CD4-positive, alpha-beta T cell treated with Interferon gamma for 1 hour (primary cell): ENCODE measurements at regions not wholly inside any gene's neighbourhood (a gene's known extent, or its start where the extent isn't known, plus 50 kb on each side); places are given as distances from the start of the nearest gene placed in this dataset.

ENCODE experiments used
- DNase-seq: peaks from one replicate; pipeline ENCODE4 v3.0.0-alpha.2; 2020

GRCh38 chr2:41079011-41079410, 627.1 kb upstream of the SLC8A1 start:
- DNase-seq: no peak

GRCh38 chr2:41084321-41084720, 632.4 kb upstream of the SLC8A1 start:
- no peak for DNase-seq

- DNase-seq: no peak
Measured at GRCh38 chr2:41087946-41088345, 636.1 kb upstream of the SLC8A1 start.

- DNase-seq: no peak
Measured at GRCh38 chr2:41101281-41101680, 649.4 kb upstream of the SLC8A1 start.

- no peak for DNase-seq
Measured at GRCh38 chr2:41109744-41110143, 657.9 kb upstream of the SLC8A1 start.

GRCh38 chr2:41111836-41112627, 660.1 kb upstream of the SLC8A1 start:
- DNase-seq: no peak

- DNase-seq: no peak
Measured at GRCh38 chr2:41116106-41116797, 664.4 kb upstream of the SLC8A1 start.

- no peak for DNase-seq
Measured at GRCh38 chr2:41119489-41119888, 667.6 kb upstream of the SLC8A1 start.

GRCh38 chr2:41123341-41123740, 671.5 kb upstream of the SLC8A1 start:
- DNase-seq: no peak

- no peak for DNase-seq
Measured at GRCh38 chr2:41127351-41127750, 675.5 kb upstream of the SLC8A1 start.

- DNase-seq: no peak
Measured at GRCh38 chr2:41129988-41130387, 678.1 kb upstream of the SLC8A1 start.

GRCh38 chr2:41137031-41137430, 685.1 kb upstream of the SLC8A1 start:
- no peak for DNase-seq

GRCh38 chr2:41141146-41141791, 689.4 kb upstream of the SLC8A1 start:
- DNase-seq: no peak

GRCh38 chr2:41142478-41142877, 690.6 kb upstream of the SLC8A1 start:
- DNase-seq: no peak

GRCh38 chr2:41145066-41145465, 693.2 kb upstream of the SLC8A1 start:
- DNase-seq: no peak

GRCh38 chr2:41149054-41149453, 697.2 kb upstream of the SLC8A1 start:
- DNase-seq: no peak

- no peak for DNase-seq
Measured at GRCh38 chr2:41151746-41152145, 699.9 kb upstream of the SLC8A1 start.

GRCh38 chr2:41152318-41152717, 700.4 kb upstream of the SLC8A1 start:
- no peak for DNase-seq

GRCh38 chr2:41160439-41160838, 708.5 kb upstream of the SLC8A1 start:
- no peak for DNase-seq

- DNase-seq: no peak
Measured at GRCh38 chr2:41167014-41167413, 715.1 kb upstream of the SLC8A1 start.

- no peak for DNase-seq
Measured at GRCh38 chr2:41169744-41170143, 717.9 kb upstream of the SLC8A1 start.

- no peak for DNase-seq
Measured at GRCh38 chr2:41170589-41170988, 718.7 kb upstream of the SLC8A1 start.

GRCh38 chr2:41180387-41180786, 728.5 kb upstream of the SLC8A1 start:
- DNase-seq: no peak

- no peak for DNase-seq
Measured at GRCh38 chr2:41182961-41183360, 731.1 kb upstream of the SLC8A1 start.
